ENCODE measurements at regions not wholly inside any gene's neighbourhood (a gene's known extent, or its start where the extent isn't known, plus 50 kb on each side); places are given as distances from the start of the nearest gene placed in this dataset.

DNA sequence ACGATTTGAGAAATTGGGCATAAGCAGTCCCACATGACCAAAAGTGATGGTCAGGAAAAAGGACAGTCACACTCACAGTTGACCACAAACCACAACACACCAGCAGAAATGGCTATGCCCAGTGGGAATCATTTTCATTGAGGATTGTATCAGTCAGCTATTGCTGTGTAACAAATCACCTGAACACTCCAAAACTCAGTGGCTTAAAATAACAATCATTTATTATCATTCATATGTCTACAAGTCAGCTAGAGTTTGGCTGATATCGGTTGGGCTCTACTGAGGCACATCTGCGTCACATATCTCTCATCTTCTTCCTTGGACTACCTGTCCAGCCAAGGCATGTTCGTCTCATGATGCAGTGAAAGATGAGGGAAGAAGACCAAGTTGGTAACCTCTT, 93.3 kb downstream of the CMC2 start:
- TF ChIP-seq, protein P1, sequence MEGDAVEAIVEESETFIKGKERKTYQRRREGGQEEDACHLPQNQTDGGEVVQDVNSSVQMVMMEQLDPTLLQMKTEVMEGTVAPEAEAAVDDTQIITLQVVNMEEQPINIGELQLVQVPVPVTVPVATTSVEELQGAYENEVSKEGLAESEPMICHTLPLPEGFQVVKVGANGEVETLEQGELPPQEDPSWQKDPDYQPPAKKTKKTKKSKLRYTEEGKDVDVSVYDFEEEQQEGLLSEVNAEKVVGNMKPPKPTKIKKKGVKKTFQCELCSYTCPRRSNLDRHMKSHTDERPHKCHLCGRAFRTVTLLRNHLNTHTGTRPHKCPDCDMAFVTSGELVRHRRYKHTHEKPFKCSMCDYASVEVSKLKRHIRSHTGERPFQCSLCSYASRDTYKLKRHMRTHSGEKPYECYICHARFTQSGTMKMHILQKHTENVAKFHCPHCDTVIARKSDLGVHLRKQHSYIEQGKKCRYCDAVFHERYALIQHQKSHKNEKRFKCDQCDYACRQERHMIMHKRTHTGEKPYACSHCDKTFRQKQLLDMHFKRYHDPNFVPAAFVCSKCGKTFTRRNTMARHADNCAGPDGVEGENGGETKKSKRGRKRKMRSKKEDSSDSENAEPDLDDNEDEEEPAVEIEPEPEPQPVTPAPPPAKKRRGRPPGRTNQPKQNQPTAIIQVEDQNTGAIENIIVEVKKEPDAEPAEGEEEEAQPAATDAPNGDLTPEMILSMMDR (conservative IDR thresholded peaks at IDR 0.05; ENCODE audit: low read depth, low read length), result no peak
- no peak for TF ChIP-seq EZH2 (IDR thresholded peaks at IDR 0.05; ENCODE audit: borderline replicate concordance, low read depth, low read length, poor library complexity, severe bottlenecking)

Data from A673 (cell line).